ENCODE measurements at regions not wholly inside any gene's neighbourhood (a gene's known extent, or its start where the extent isn't known, plus 50 kb on each side); places are given as distances from the start of the nearest gene placed in this dataset.
"Not testable (repeated sequence)": the region's sequence is repeated elsewhere in the genome, so short reads cannot be mapped to it uniquely, and the experiment has no call there.

GRCh38 chr12:33052141-33053051 lies 155.8 kb upstream of the PKP2 start:
- Histone ChIP-seq H3K4me3 (no peak overlapping the region), H3K27ac (no peak overlapping the region), H3K36me3 (replicated peaks in 1 of 2; ENCODE audit: insufficient read depth in 1 of 2, low read depth in 2 of 2) (no peaks in the 10 kb centered on the region), H3K4me1 (no peaks in the 10 kb centered on the region), H3K27me3 (no peaks in the 10 kb centered on the region), H3K9me3 (no peaks in the 10 kb centered on the region)
- intact Hi-C loops (cut with DNase I): no loop called here
- 81% methylated on average over 20 to 39 of the region's 41 CpGs for WGBS, 2 donors
- no peak for DNase-seq
- TF ChIP-seq, protein P1, sequence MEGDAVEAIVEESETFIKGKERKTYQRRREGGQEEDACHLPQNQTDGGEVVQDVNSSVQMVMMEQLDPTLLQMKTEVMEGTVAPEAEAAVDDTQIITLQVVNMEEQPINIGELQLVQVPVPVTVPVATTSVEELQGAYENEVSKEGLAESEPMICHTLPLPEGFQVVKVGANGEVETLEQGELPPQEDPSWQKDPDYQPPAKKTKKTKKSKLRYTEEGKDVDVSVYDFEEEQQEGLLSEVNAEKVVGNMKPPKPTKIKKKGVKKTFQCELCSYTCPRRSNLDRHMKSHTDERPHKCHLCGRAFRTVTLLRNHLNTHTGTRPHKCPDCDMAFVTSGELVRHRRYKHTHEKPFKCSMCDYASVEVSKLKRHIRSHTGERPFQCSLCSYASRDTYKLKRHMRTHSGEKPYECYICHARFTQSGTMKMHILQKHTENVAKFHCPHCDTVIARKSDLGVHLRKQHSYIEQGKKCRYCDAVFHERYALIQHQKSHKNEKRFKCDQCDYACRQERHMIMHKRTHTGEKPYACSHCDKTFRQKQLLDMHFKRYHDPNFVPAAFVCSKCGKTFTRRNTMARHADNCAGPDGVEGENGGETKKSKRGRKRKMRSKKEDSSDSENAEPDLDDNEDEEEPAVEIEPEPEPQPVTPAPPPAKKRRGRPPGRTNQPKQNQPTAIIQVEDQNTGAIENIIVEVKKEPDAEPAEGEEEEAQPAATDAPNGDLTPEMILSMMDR (IDR thresholded peaks at IDR 0.05): no peak
- no peak for TF ChIP-seq POLR2A (IDR thresholded peaks at IDR 0.05)
- ATAC-seq: no peak

GRCh38 chr12:33047666-33048065 lies 151.1 kb upstream of the PKP2 start:
- no peak for ATAC-seq
- WGBS, 2 donors: 17 to 25% methylated on average over 4 of the region's 4 CpGs
- no peak for DNase-seq
- H3K27ac ChIP-seq: no peak overlapping the region
- H3K4me3 ChIP-seq: no peak overlapping the region
- no peaks in the 10 kb centered on the region for H3K36me3 ChIP-seq (replicated peaks in 1 of 2; ENCODE audit: insufficient read depth in 1 of 2, low read depth in 2 of 2)
- intact Hi-C loops (cut with DNase I): no loop called here
- no peak for TF ChIP-seq POLR2A (IDR thresholded peaks at IDR 0.05)
- TF ChIP-seq, protein P1 (IDR thresholded peaks at IDR 0.05): no peak
- no peaks in the 10 kb centered on the region for H3K4me1 ChIP-seq
- no peaks in the 10 kb centered on the region for H3K27me3 ChIP-seq
- no peaks in the 10 kb centered on the region for H3K9me3 ChIP-seq

- Histone ChIP-seq H3K36me3 (replicated peaks in 1 of 2; ENCODE audit: insufficient read depth in 1 of 2, low read depth in 2 of 2) (no peaks in the 10 kb centered on the region), H3K27ac (no peak overlapping the region), H3K27me3 (no peaks in the 10 kb centered on the region), H3K9me3 (no peaks in the 10 kb centered on the region), H3K4me3 (no peak overlapping the region), H3K4me1 (no peaks in the 10 kb centered on the region)
- ATAC-seq: no peak
- DNase-seq: no peak
- intact Hi-C loops (cut with DNase I): no loop called here
- 25 to 30% methylated on average over 3 of the region's 3 CpGs for WGBS, 2 donors
- no peak for TF ChIP-seq POLR2A (IDR thresholded peaks at IDR 0.05)
- TF ChIP-seq, protein P1 (IDR thresholded peaks at IDR 0.05): no peak
These were observed 147.9 kb upstream of the PKP2 start for GRCh38 chr12:33044447-33044846.

DNA sequence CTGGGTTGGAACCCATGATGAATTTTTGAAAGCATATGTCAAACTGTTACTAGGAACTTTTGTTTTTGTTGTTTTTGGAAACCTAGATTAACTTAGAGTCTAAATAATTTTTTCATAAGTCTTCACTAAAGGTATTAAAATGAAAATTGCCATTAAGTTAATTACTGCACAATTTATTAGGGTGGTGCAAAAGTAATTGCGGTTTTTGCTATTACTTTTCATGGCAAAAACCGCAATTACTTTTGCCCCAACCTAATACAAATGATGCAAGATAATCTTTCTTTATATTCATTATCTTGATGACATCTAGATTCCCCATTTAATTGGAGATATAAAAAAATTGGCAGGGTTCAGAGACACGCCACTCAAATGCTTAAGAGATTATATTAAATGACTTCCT lies 145.0 kb upstream of the PKP2 start:
- Histone ChIP-seq H3K4me3 (no peak overlapping the region), H3K36me3 (replicated peaks in 1 of 2; ENCODE audit: insufficient read depth in 1 of 2, low read depth in 2 of 2) (no peaks in the 10 kb centered on the region), H3K27me3 (no peaks in the 10 kb centered on the region), H3K27ac (no peak overlapping the region), H3K4me1 (no peaks in the 10 kb centered on the region), H3K9me3 (no peaks in the 10 kb centered on the region)
- DNase-seq (no peak), ATAC-seq (no peak)
- 61 to 68% methylated on average over 3 of the region's 3 CpGs for WGBS, 2 donors
- TF ChIP-seq, protein P1 (IDR thresholded peaks at IDR 0.05): no peak
- no peak for TF ChIP-seq POLR2A (IDR thresholded peaks at IDR 0.05)
- intact Hi-C loops (cut with DNase I): no loop called here

- H3K4me1 ChIP-seq; DNase-seq; H3K27me3 ChIP-seq; H3K27ac ChIP-seq; H3K4me3 ChIP-seq; intact Hi-C loops (cut with DNase I); H3K36me3 ChIP-seq (replicated peaks in 1 of 2; ENCODE audit: insufficient read depth in 1 of 2, low read depth in 2 of 2); ATAC-seq: not testable (repeated sequence)
- peaks cover 0 to 14% (median 0%) of the 10 kb centered on the region in 3 donors for H3K9me3 ChIP-seq
- WGBS, 2 donors: 87 to 95% methylated on average over 5 to 13 of the region's 19 CpGs
These were observed 137.4 kb upstream of the PKP2 start for GRCh38 chr12:33033999-33034398.

Measured in body of pancreas (tissue), 4 donors.